Neutrophil (primary cell): ENCODE measurements at regions not wholly inside any gene's neighbourhood (a gene's known extent, or its start where the extent isn't known, plus 50 kb on each side); places are given as distances from the start of the nearest gene placed in this dataset.

Experiments used
- H3K27ac ChIP-seq: fragments of 200-600 bp; sonication (generic); 2 replicates; pipeline ENCODE4 v1.5.1; 2016; ENCODE audit warnings: mild to moderate bottlenecking, moderate library complexity
- H3K27me3 ChIP-seq: fragments of 200-600 bp; sonication (generic); 2 replicates; pipeline ENCODE4 v1.6.0; 2016; ENCODE audit warnings: mild to moderate bottlenecking
- H3K36me3 ChIP-seq: fragments of 200-600 bp; sonication (generic); 2 replicates; pipeline ENCODE4 v1.5.1; 2017
- H3K4me1 ChIP-seq, 2 experiments: fragments of 200-600 bp in 1 of 2; sonication (generic) in 1 of 2; 1 replicate in 1 of 2; 2 replicates in 1 of 2; pipeline versions ENCODE4 v1.5.1 to v1.6.1; 2013 to 2016; ENCODE audit warnings: low read depth in 1 of 2, low read length in 1 of 2, mild to moderate bottlenecking in 1 of 2, moderate library complexity in 1 of 2; ENCODE audit not compliant: control insufficient read depth in 1 of 2, insufficient read depth in 1 of 2
- H3K4me3 ChIP-seq, 2 experiments: fragments of 200-600 bp in 1 of 2; sonication (generic) in 1 of 2; 1 replicate in 1 of 2; 2 replicates in 1 of 2; pipeline ENCODE4 v1.5.1; 2013 to 2016; ENCODE audit warnings: low read depth in 1 of 2, low read length in 1 of 2, mild to moderate bottlenecking in 1 of 2, moderate library complexity in 1 of 2
- H3K9me3 ChIP-seq: fragments of 200-600 bp; sonication (generic); 2 replicates; pipeline ENCODE4 v1.5.1; 2016
- CTCF ChIP-seq: fragments of 200-600 bp; sonication (generic); IDR thresholded peaks from 2 replicates; pipeline ENCODE4 v1.5.1; 2016; ENCODE audit warnings: antibody characterized with exemption

GRCh38 chr2:223545830-223546229 is 56.3 kb downstream of the SCG2 start:
- Histone ChIP-seq H3K27me3 (no peaks in the 10 kb centered on the region), H3K9me3 (no peaks in the 10 kb centered on the region), H3K27ac (no peak overlapping the region), H3K36me3 (no peaks in the 10 kb centered on the region), H3K4me1 (no peaks in the 10 kb centered on the region), H3K4me3 (no peak overlapping the region)
- no peak for TF ChIP-seq CTCF
